ENCODE measurements at regions not wholly inside any gene's neighbourhood (a gene's known extent, or its start where the extent isn't known, plus 50 kb on each side); places are given as distances from the start of the nearest gene placed in this dataset.
"Not testable (repeated sequence)": the region's sequence is repeated elsewhere in the genome, so short reads cannot be mapped to it uniquely, and the experiment has no call there.

- H3K36me3 ChIP-seq: no peaks in the 10 kb centered on the region
- H3K27ac ChIP-seq: no peak overlapping the region
- intact Hi-C loops (cut with DNase I): no loop called here
- TF ChIP-seq POLR2A (IDR thresholded peaks at IDR 0.05): no peak
- TF ChIP-seq POLR2AphosphoS5 (IDR thresholded peaks at IDR 0.05; ENCODE audit: insufficient read depth in 1 of 2, low read depth in 1 of 2): no peak
- no peak for TF ChIP-seq CTCF (IDR thresholded peaks at IDR 0.05)
- H3K9me3 ChIP-seq: no peaks in the 10 kb centered on the region
- H3K4me3 ChIP-seq: no peak overlapping the region
- no peak for DNase-seq (ENCODE audit: extremely low spot score in 2 of 2)
- H3K4me1 ChIP-seq: no peaks in the 10 kb centered on the region
- H3K27me3 ChIP-seq: no peaks in the 10 kb centered on the region
These were observed 194.3 kb upstream of the SMLR1 start for GRCh38 chr6:130632897-130633296.

GRCh38 chr6:130643361-130643760, 183.8 kb upstream of the SMLR1 start:
- no peak overlapping the region for H3K4me3 ChIP-seq
- no peak for TF ChIP-seq POLR2A (IDR thresholded peaks at IDR 0.05)
- TF ChIP-seq CTCF (IDR thresholded peaks at IDR 0.05): no peak
- TF ChIP-seq POLR2AphosphoS5 (IDR thresholded peaks at IDR 0.05; ENCODE audit: insufficient read depth in 1 of 2, low read depth in 1 of 2): no peak

GRCh38 chr6:130644175-130644574, 183.0 kb upstream of the SMLR1 start:
- Histone ChIP-seq H3K9me3 (no peaks in the 10 kb centered on the region), H3K4me3 (no peak overlapping the region), H3K27ac (no peak overlapping the region), H3K4me1 (no peaks in the 10 kb centered on the region), H3K36me3 (no peaks in the 10 kb centered on the region), H3K27me3 (no peaks in the 10 kb centered on the region)
- intact Hi-C loops (cut with DNase I): no loop called here
- DNase-seq (ENCODE audit: extremely low spot score in 2 of 2): no peak
- TF ChIP-seq POLR2A (IDR thresholded peaks at IDR 0.05) (no peak), CTCF (IDR thresholded peaks at IDR 0.05) (no peak), POLR2AphosphoS5 (IDR thresholded peaks at IDR 0.05; ENCODE audit: insufficient read depth in 1 of 2, low read depth in 1 of 2) (no peak)

More at GRCh38 chr6:130643361-130643760, 183.8 kb upstream of the SMLR1 start:
- no peaks in the 10 kb centered on the region for H3K9me3 ChIP-seq
- H3K36me3 ChIP-seq: no peaks in the 10 kb centered on the region
- intact Hi-C loops (cut with DNase I): no loop called here
- no peaks in the 10 kb centered on the region for H3K4me1 ChIP-seq
- no peak overlapping the region for H3K27ac ChIP-seq
- DNase-seq (ENCODE audit: extremely low spot score in 2 of 2): no peak
- no peaks in the 10 kb centered on the region for H3K27me3 ChIP-seq

- H3K4me1 ChIP-seq; intact Hi-C loops (cut with DNase I); DNase-seq (ENCODE audit: extremely low spot score in 2 of 2); H3K9me3 ChIP-seq; H3K27ac ChIP-seq; H3K27me3 ChIP-seq; H3K4me3 ChIP-seq; H3K36me3 ChIP-seq: not testable (repeated sequence)
These were observed 182.4 kb upstream of the SMLR1 start for GRCh38 chr6:130644769-130645168.

GRCh38 chr6:130647246-130647645, 180.0 kb upstream of the SMLR1 start:
- intact Hi-C loops (cut with DNase I): no loop called here
- no peak for DNase-seq (ENCODE audit: extremely low spot score in 2 of 2)
- H3K4me3 ChIP-seq: no peak overlapping the region
- no peaks in the 10 kb centered on the region for H3K9me3 ChIP-seq
- no peaks in the 10 kb centered on the region for H3K36me3 ChIP-seq
- no peaks in the 10 kb centered on the region for H3K27me3 ChIP-seq
- H3K4me1 ChIP-seq: no peaks in the 10 kb centered on the region
- no peak for TF ChIP-seq POLR2A (IDR thresholded peaks at IDR 0.05)
- no peak overlapping the region for H3K27ac ChIP-seq

- intact Hi-C loops (cut with DNase I): no loop called here
- H3K9me3 ChIP-seq: no peaks in the 10 kb centered on the region
- DNase-seq (ENCODE audit: extremely low spot score in 2 of 2): no peak
- no peak overlapping the region for H3K27ac ChIP-seq
- TF ChIP-seq POLR2A (IDR thresholded peaks at IDR 0.05) (no peak), CTCF (IDR thresholded peaks at IDR 0.05) (no peak), POLR2AphosphoS5 (IDR thresholded peaks at IDR 0.05; ENCODE audit: insufficient read depth in 1 of 2, low read depth in 1 of 2) (no peak)
- H3K36me3 ChIP-seq: no peaks in the 10 kb centered on the region
- H3K4me3 ChIP-seq: no peak overlapping the region
- H3K27me3 ChIP-seq: no peaks in the 10 kb centered on the region
- no peaks in the 10 kb centered on the region for H3K4me1 ChIP-seq
These were observed 171.6 kb upstream of the SMLR1 start for GRCh38 chr6:130655586-130655985.
